ENCODE measurements at regions not wholly inside any gene's neighbourhood (a gene's known extent, or its start where the extent isn't known, plus 50 kb on each side); places are given as distances from the start of the nearest gene placed in this dataset.

DNA sequence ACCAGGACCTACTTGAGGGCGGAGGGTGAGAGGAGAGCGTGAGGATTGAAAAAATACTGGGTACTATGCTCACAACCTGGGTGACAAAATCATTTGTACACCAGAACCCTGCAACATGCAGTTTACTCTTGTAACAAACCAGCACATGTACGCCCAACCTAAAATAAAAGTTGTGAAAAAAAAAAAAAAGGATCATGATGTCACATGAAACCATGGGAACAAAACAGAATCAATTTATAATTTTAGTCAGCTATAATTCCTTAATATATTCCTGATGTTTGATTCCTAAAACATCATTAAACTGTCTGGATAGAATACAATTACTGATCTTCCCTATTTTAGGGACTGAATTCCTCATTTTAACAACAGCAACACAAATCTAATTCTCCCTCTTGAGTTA, 160.6 kb upstream of the SPRY2 start:
- 96% methylated on average over 3 of the region's 3 CpGs for WGBS
- H3K27me3 ChIP-seq (ENCODE audit: control insufficient read depth in 4 of 4, insufficient read depth in 4 of 4, low read length in 3 of 4): no peaks in the 10 kb centered on the region
- no peak for DNase-seq (ENCODE audit: low spot score)

DNA sequence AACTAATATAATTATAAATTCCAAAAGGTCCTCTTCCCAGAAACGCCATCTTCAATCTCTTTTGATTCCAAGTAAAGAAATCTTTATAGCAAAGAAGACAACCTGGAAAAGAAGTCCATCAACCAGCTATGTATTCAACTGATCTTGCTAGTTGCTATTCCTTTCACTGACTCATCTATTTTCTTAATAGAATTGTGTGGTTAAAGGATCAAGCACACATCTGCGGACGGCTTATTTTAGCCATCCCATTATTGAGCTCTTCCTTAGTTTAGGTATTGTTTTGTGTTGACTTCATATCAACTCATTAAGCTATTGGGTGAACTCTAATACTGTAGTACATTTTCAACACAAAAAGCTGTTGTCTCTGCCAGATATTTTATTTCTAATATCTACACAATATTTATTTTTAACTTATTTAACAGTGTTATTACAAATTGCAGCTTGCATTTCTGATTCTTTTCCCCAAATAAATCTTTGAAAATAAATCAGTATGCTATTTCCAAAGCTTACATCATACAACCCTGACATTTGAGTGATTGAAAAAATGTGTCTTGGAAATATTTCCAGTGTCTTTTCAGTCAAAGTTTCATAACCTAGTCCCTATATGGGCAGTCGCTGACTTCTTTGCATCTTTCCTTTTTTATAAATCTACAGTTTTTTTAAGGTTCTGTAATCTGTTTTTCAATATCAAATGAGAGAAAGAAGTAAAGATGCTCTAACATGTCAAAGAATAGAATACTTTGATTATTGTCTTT, 158.8 kb upstream of the SPRY2 start:
- no peak overlapping the region for H3K9ac ChIP-seq (ENCODE audit: low read depth in 1 of 2, low read length in 2 of 2)
- TF ChIP-seq ZBTB33 (IDR thresholded peaks at IDR 0.05) (no peak), NR2F2 (IDR thresholded peaks at IDR 0.05) (no peak), CTCF (IDR thresholded peaks at IDR 0.05; ENCODE audit: low read depth, low read length, missing input control) (no peak), YY1 (IDR thresholded peaks at IDR 0.05) (no peak), MAX (IDR thresholded peaks at IDR 0.05) (no peak), RAD21 (IDR thresholded peaks at IDR 0.05) (no peak), HNF4A (conservative IDR thresholded peaks at IDR 0.05) (no peak), JUND (IDR thresholded peaks at IDR 0.05) (no peak), FOXA2 (IDR thresholded peaks at IDR 0.05) (no peak), TAF1 (conservative IDR thresholded peaks at IDR 0.05) (no peak), SP1 (IDR thresholded peaks at IDR 0.05) (no peak), RXRA (IDR thresholded peaks at IDR 0.05) (no peak)
- TF ChIP-seq, protein P1, sequence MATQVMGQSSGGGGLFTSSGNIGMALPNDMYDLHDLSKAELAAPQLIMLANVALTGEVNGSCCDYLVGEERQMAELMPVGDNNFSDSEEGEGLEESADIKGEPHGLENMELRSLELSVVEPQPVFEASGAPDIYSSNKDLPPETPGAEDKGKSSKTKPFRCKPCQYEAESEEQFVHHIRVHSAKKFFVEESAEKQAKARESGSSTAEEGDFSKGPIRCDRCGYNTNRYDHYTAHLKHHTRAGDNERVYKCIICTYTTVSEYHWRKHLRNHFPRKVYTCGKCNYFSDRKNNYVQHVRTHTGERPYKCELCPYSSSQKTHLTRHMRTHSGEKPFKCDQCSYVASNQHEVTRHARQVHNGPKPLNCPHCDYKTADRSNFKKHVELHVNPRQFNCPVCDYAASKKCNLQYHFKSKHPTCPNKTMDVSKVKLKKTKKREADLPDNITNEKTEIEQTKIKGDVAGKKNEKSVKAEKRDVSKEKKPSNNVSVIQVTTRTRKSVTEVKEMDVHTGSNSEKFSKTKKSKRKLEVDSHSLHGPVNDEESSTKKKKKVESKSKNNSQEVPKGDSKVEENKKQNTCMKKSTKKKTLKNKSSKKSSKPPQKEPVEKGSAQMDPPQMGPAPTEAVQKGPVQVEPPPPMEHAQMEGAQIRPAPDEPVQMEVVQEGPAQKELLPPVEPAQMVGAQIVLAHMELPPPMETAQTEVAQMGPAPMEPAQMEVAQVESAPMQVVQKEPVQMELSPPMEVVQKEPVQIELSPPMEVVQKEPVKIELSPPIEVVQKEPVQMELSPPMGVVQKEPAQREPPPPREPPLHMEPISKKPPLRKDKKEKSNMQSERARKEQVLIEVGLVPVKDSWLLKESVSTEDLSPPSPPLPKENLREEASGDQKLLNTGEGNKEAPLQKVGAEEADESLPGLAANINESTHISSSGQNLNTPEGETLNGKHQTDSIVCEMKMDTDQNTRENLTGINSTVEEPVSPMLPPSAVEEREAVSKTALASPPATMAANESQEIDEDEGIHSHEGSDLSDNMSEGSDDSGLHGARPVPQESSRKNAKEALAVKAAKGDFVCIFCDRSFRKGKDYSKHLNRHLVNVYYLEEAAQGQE (IDR thresholded peaks at IDR 0.05): no peak
- TF ChIP-seq, protein P2, sequence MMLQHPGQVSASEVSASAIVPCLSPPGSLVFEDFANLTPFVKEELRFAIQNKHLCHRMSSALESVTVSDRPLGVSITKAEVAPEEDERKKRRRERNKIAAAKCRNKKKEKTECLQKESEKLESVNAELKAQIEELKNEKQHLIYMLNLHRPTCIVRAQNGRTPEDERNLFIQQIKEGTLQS (IDR thresholded peaks at IDR 0.05): no peak
- DNase-seq (ENCODE audit: low spot score): no peak
- H3K4me1 ChIP-seq (ENCODE audit: control insufficient read depth in 4 of 4, insufficient read depth in 4 of 4, low read length in 3 of 4): no peaks in the 10 kb centered on the region
- WGBS: 90% methylated on average over 4 of the region's 4 CpGs
- no peaks in the 10 kb centered on the region for H3K27me3 ChIP-seq (ENCODE audit: control insufficient read depth in 4 of 4, insufficient read depth in 4 of 4, low read length in 3 of 4)
- H3K4me3 ChIP-seq (ENCODE audit: low read depth in 1 of 3, low read length in 3 of 3): no peak overlapping the region
- H3K9me3 ChIP-seq (ENCODE audit: control insufficient read depth in 4 of 4, low read length in 3 of 4): no peaks in the 10 kb centered on the region
- H3K27ac ChIP-seq (ENCODE audit: low read depth in 1 of 2, low read length in 2 of 2): no peak overlapping the region
- no peaks in the 10 kb centered on the region for H3K36me3 ChIP-seq (ENCODE audit: control insufficient read depth in 4 of 4, insufficient read depth in 3 of 4, low read depth in 1 of 4, low read length in 3 of 4)

More for the DNA sequence above, 160.6 kb upstream of the SPRY2 start:
- Histone ChIP-seq H3K4me3 (ENCODE audit: low read depth in 1 of 3, low read length in 3 of 3) (no peak overlapping the region), H3K27ac (ENCODE audit: low read depth in 1 of 2, low read length in 2 of 2) (no peak overlapping the region), H3K9ac (ENCODE audit: low read depth in 1 of 2, low read length in 2 of 2) (no peak overlapping the region), H3K36me3 (ENCODE audit: control insufficient read depth in 4 of 4, insufficient read depth in 3 of 4, low read depth in 1 of 4, low read length in 3 of 4) (no peaks in the 10 kb centered on the region), H3K9me3 (ENCODE audit: control insufficient read depth in 4 of 4, low read length in 3 of 4) (no peaks in the 10 kb centered on the region), H3K4me1 (ENCODE audit: control insufficient read depth in 4 of 4, insufficient read depth in 4 of 4, low read length in 3 of 4) (no peaks in the 10 kb centered on the region)
- TF ChIP-seq FOXA1 (IDR thresholded peaks at IDR 0.05) (no peak), ZBTB33 (IDR thresholded peaks at IDR 0.05) (no peak), RXRA (IDR thresholded peaks at IDR 0.05) (no peak), SP1 (IDR thresholded peaks at IDR 0.05) (no peak), GABPA (IDR thresholded peaks at IDR 0.05 in 1 of 2, conservative IDR thresholded peaks at IDR 0.05 in 1 of 2) (no peak), HNF4A (conservative IDR thresholded peaks at IDR 0.05) (no peak), HNF4G (IDR thresholded peaks at IDR 0.05) (no peak), EGR1 (IDR thresholded peaks at IDR 0.05; ENCODE audit: low read depth in 2 of 2) (no peak), YY1 (IDR thresholded peaks at IDR 0.05) (no peak)
- TF ChIP-seq, protein P2 (IDR thresholded peaks at IDR 0.05): no peak
